ENCODE measurements at regions not wholly inside any gene's neighbourhood (a gene's known extent, or its start where the extent isn't known, plus 50 kb on each side); places are given as distances from the start of the nearest gene placed in this dataset.

GRCh38 chr1:201648066-201648906, 109.4 kb downstream of the NAV1 start:
- Histone ChIP-seq H3K27ac (ENCODE audit: low read depth in 1 of 2, low read length in 2 of 2) (no peak overlapping the region), H3K4me3 (ENCODE audit: low read depth in 1 of 3, low read length in 3 of 3) (peak overlapping the region in 2 of 3 donors; percentile 28 to 53), H3K9me3 (ENCODE audit: control insufficient read depth in 4 of 4, low read length in 3 of 4) (no peaks in the 10 kb centered on the region), H3K36me3 (ENCODE audit: control insufficient read depth in 4 of 4, insufficient read depth in 3 of 4, low read depth in 1 of 4, low read length in 3 of 4) (no peaks in the 10 kb centered on the region), H3K27me3 (ENCODE audit: control insufficient read depth in 4 of 4, insufficient read depth in 4 of 4, low read length in 3 of 4) (peaks cover 0 to 2% (median 0%) of the 10 kb centered on the region in 4 donors), H3K9ac (ENCODE audit: low read depth in 1 of 2, low read length in 2 of 2) (no peak overlapping the region), H3K4me1 (ENCODE audit: control insufficient read depth in 4 of 4, insufficient read depth in 4 of 4, low read length in 3 of 4) (peaks cover 9 to 26% (median 18%) of the 10 kb centered on the region in 4 donors)
- TF ChIP-seq, protein P1, sequence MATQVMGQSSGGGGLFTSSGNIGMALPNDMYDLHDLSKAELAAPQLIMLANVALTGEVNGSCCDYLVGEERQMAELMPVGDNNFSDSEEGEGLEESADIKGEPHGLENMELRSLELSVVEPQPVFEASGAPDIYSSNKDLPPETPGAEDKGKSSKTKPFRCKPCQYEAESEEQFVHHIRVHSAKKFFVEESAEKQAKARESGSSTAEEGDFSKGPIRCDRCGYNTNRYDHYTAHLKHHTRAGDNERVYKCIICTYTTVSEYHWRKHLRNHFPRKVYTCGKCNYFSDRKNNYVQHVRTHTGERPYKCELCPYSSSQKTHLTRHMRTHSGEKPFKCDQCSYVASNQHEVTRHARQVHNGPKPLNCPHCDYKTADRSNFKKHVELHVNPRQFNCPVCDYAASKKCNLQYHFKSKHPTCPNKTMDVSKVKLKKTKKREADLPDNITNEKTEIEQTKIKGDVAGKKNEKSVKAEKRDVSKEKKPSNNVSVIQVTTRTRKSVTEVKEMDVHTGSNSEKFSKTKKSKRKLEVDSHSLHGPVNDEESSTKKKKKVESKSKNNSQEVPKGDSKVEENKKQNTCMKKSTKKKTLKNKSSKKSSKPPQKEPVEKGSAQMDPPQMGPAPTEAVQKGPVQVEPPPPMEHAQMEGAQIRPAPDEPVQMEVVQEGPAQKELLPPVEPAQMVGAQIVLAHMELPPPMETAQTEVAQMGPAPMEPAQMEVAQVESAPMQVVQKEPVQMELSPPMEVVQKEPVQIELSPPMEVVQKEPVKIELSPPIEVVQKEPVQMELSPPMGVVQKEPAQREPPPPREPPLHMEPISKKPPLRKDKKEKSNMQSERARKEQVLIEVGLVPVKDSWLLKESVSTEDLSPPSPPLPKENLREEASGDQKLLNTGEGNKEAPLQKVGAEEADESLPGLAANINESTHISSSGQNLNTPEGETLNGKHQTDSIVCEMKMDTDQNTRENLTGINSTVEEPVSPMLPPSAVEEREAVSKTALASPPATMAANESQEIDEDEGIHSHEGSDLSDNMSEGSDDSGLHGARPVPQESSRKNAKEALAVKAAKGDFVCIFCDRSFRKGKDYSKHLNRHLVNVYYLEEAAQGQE (IDR thresholded peaks at IDR 0.05) = no peak
- TF ChIP-seq, protein P2, sequence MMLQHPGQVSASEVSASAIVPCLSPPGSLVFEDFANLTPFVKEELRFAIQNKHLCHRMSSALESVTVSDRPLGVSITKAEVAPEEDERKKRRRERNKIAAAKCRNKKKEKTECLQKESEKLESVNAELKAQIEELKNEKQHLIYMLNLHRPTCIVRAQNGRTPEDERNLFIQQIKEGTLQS (IDR thresholded peaks at IDR 0.05) = no peak
- TF ChIP-seq CTCF (IDR thresholded peaks at IDR 0.05; ENCODE audit: low read depth, low read length, missing input control) = no peak
- TF ChIP-seq ZBTB33 (IDR thresholded peaks at IDR 0.05) = no peak
- no peak for TF ChIP-seq FOXA1 (IDR thresholded peaks at IDR 0.05)
- TF ChIP-seq NR2F2 (IDR thresholded peaks at IDR 0.05) = no peak
- no peak for TF ChIP-seq RXRA (IDR thresholded peaks at IDR 0.05)
- no peak for TF ChIP-seq GABPA (IDR thresholded peaks at IDR 0.05 in 1 of 2, conservative IDR thresholded peaks at IDR 0.05 in 1 of 2)
- no peak for TF ChIP-seq EGR1 (IDR thresholded peaks at IDR 0.05; ENCODE audit: low read depth in 2 of 2)
- no peak for TF ChIP-seq SP1 (IDR thresholded peaks at IDR 0.05)
- no peak for TF ChIP-seq FOXA2 (IDR thresholded peaks at IDR 0.05)
- TF ChIP-seq, protein P3, sequence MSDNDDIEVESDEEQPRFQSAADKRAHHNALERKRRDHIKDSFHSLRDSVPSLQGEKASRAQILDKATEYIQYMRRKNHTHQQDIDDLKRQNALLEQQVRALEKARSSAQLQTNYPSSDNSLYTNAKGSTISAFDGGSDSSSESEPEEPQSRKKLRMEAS (IDR thresholded peaks at IDR 0.05) = no peak
- no peak for TF ChIP-seq HNF4G (IDR thresholded peaks at IDR 0.05)
- no peak for DNase-seq (ENCODE audit: low spot score)
- 2% methylated on average over 81 of the region's 81 CpGs for WGBS

Data from liver (tissue), 8 donors.